ENCODE measurements at regions not wholly inside any gene's neighbourhood (a gene's known extent, or its start where the extent isn't known, plus 50 kb on each side); places are given as distances from the start of the nearest gene placed in this dataset.

GRCh38 chr4:11312389-11312788 is 116.3 kb downstream of the HS3ST1 start:
- Histone ChIP-seq H3K27me3 (ENCODE audit: insufficient read depth, poor library complexity, severe bottlenecking) (no peaks in the 10 kb centered on the region), H3K4me3 (replicated peaks; ENCODE audit: insufficient read depth, low read length) (no peak overlapping the region), H3K27ac (replicated peaks) (no peak overlapping the region)
- no peak for TF ChIP-seq POLR2AphosphoS5 (IDR thresholded peaks at IDR 0.05; ENCODE audit: low read depth)
- no peak for TF ChIP-seq CTCF (IDR thresholded peaks at IDR 0.05; ENCODE audit: insufficient read depth, low read length)
- no peak for TF ChIP-seq REST (IDR thresholded peaks at IDR 0.05; ENCODE audit: insufficient replicate concordance, low read depth)
- no peak for TF ChIP-seq GABPA (IDR thresholded peaks at IDR 0.05; ENCODE audit: low read depth)
- no peak for TF ChIP-seq SPI1 (IDR thresholded peaks at IDR 0.05; ENCODE audit: borderline replicate concordance, low read depth)
- no peak for DNase-seq (ENCODE audit: low read depth in 1 of 2, low spot score in 1 of 2)

- H3K4me3 ChIP-seq (replicated peaks; ENCODE audit: insufficient read depth, low read length): no peak overlapping the region
- no peaks in the 10 kb centered on the region for H3K27me3 ChIP-seq (ENCODE audit: insufficient read depth, poor library complexity, severe bottlenecking)
- DNase-seq (ENCODE audit: low read depth in 1 of 2, low spot score in 1 of 2): no peak
- TF ChIP-seq REST (IDR thresholded peaks at IDR 0.05; ENCODE audit: insufficient replicate concordance, low read depth): no peak
- no peak for TF ChIP-seq POLR2AphosphoS5 (IDR thresholded peaks at IDR 0.05; ENCODE audit: low read depth)
- no peak for TF ChIP-seq SPI1 (IDR thresholded peaks at IDR 0.05; ENCODE audit: borderline replicate concordance, low read depth)
- TF ChIP-seq CTCF (IDR thresholded peaks at IDR 0.05; ENCODE audit: insufficient read depth, low read length): no peak
- no peak for TF ChIP-seq GABPA (IDR thresholded peaks at IDR 0.05; ENCODE audit: low read depth)
- no peak overlapping the region for H3K27ac ChIP-seq (replicated peaks)
Measured at GRCh38 chr4:11301075-11301660, 127.5 kb downstream of the HS3ST1 start.

- H3K27me3 ChIP-seq (ENCODE audit: insufficient read depth, poor library complexity, severe bottlenecking): no peaks in the 10 kb centered on the region
- TF ChIP-seq SPI1 (IDR thresholded peaks at IDR 0.05; ENCODE audit: borderline replicate concordance, low read depth) (no peak), CTCF (IDR thresholded peaks at IDR 0.05; ENCODE audit: insufficient read depth, low read length) (no peak), POLR2AphosphoS5 (IDR thresholded peaks at IDR 0.05; ENCODE audit: low read depth) (no peak), REST (IDR thresholded peaks at IDR 0.05; ENCODE audit: insufficient replicate concordance, low read depth) (no peak), GABPA (IDR thresholded peaks at IDR 0.05; ENCODE audit: low read depth) (no peak)
- no peak overlapping the region for H3K27ac ChIP-seq (replicated peaks)
- no peak overlapping the region for H3K4me3 ChIP-seq (replicated peaks; ENCODE audit: insufficient read depth, low read length)
- no peak for DNase-seq (ENCODE audit: low read depth in 1 of 2, low spot score in 1 of 2)
Measured at GRCh38 chr4:11299836-11300235, 128.9 kb downstream of the HS3ST1 start.
